ENCODE measurements at regions not wholly inside any gene's neighbourhood (a gene's known extent, or its start where the extent isn't known, plus 50 kb on each side); places are given as distances from the start of the nearest gene placed in this dataset.

DNA sequence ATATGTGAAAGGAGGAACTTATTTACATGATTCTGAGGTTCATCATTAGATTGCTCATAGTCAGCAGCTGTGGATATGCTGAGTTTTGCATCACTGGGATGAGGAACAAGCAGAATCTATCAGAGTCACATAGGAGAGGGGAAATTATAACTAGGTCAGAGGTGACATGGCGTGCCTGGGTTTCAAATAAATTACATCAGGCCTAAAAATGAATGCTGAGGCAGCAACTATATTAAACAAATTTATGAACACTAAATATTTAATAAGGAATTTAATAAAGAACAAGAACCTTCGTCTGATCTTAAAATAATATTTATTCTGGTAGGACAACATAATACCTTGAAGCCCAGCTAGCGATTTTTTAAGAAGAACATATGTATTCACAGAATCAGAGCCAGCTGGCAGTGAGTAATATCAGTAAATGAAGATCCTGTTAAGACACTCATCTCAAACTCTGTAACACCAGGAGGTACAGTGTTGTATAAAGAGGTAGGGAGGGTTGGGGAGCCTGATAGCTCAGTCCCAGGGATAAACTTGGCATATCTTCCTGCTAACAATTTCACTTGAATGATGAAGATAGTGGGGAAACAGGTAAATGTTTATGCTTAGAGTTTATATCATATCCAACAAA lies 60.9 kb upstream of the HS3ST1 start:
- TF ChIP-seq CTCF (IDR thresholded peaks at IDR 0.05) (no peak), POLR2A (IDR thresholded peaks at IDR 0.05) (no peak)

All from right lobe of liver (tissue), 4 donors.